ENCODE measurements at regions not wholly inside any gene's neighbourhood (a gene's known extent, or its start where the extent isn't known, plus 50 kb on each side); places are given as distances from the start of the nearest gene placed in this dataset.
"Not testable (repeated sequence)": the region's sequence is repeated elsewhere in the genome, so short reads cannot be mapped to it uniquely, and the experiment has no call there.

DNA sequence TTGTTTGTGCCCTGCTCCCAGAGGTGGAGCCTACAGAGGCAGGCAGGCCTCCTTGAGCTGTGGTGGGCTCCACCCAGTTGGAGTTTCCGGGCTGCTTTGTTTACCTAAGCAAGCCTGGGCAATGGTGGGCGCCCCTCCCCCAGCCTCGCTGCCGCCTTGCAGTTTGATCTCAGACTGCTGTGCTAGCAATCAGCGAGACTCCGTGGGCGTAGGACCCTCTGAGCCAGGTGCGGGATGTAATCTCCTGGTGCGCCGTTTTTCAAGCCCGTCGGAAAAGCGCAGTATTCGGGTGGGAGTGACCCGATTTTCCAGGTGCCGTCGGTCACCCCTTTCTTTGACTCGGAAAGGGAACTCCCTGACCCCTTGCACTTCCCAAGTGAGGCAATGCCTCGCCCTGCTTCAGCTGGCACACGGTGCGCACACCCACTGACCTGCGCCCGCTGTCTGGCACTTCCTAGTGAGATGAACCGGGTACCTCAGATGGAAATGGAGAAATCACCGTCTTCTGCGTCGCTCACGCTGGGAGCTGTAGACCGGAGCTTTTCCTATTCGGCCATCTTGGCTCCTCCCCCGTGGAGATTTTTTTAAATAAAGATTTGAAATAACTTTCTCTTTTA is 189.2 kb upstream of the WSB1 start:
- DNase-seq, result not testable (repeated sequence)

DNA sequence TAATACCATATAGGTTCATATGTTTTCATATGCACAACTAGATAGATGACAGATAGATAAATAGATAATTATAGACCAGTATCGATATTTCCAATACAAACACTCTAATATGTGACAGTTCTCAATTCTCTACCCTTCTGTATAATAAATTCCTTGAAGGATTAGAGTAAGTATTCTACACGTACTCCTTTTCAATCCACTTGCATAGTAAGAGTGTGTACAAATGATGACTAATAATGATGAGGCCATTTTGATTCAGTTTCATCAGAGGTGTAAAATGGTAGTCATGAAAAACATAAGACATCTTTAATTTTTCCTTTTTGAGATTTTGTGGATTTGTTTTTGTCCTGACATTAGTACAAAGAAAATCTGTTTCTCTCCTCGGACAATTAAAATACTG is 188.3 kb upstream of the WSB1 start:
- no peak for DNase-seq

DNA sequence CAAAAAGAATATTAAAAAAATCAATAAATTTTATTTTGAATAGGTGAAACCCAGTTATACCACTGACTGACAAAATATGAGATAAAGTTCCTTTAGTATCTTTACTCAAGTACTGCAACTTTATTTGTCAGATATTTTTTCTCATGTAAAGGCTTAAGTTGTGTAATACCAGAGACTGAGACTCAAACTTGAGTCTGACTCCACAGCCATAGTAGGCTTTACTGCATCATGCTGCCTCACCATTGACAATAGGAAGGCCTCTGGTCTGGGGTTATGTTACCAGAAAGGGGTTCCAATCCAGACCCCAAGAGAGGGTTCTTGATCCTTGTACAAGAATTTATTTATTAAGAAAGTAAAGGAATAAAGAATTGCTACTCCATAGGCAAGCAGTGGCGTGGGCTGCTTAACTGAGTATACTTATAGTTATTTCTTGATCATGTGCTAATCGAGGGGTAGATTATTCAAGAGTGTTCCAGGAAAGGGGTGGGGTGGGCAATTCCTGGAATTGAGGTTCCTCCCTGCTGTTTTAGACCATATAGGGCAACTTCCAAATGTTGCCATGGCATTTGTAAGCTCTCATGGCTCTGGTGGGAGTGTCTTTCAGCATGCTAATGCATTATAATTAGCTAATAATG is 187.4 kb upstream of the WSB1 start:
- DNase-seq, result no peak

DNA sequence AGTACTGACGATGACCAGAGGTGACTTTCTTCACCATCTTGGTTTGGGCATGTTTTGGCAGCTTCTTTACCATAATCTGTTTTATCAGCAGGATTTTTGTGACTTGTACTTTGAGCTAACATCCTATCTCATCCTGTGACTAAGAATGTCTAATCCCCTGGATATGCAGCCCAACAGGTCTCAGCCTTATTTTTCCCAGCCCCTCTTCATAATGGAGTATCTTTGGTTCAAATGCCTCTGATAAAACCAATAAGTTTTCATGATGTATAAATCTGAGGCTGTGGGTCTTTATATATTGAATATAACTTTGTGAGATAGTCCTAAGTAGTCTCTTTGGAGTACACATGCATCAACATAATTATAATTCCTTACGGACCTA is 186.9 kb upstream of the WSB1 start:
- no peak for DNase-seq

DNA sequence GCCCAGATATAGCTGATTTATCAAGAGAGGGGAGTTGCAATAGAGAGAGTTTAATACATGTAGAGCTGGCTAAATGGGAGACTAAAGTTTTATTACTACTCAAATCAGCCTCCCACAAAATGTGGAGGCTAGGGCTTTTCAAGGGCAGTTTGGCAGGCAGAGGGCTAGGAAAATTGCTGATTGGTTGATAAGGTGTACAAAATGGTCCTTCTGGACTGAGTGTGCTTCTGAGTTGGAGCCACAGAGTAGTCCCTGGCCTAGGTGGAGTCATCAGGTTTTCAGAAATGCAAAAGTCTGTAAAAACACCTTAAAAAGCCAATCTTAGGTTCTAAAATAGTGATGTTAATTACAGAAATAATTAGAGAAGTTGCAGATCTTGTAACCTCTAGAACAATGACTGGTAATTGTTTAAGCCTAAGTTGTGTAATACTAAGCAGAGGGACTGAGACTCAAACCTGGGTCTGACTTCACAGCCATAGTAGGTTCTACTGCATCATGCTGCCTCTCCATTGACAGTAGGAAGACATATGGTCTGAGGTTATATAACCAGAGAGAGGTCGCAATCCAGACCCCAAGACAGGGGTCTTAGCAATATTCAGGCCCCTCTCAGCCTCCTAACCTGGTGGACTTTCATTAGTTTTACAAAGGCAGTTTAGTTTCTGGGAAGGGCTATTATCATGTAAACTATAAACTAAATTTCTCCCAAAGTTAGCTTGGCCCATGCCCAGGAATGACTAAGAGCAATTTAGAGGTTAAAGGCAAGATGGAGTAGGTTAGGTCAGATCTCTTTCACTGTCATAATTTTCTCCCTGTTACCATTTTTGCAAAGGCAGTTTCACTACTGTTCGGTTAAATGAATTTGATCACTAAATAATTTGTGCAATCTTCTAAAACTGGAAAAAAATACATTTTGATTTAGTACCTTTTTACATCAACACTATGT is 186.3 kb upstream of the WSB1 start:
- not testable (repeated sequence) for DNase-seq

DNA sequence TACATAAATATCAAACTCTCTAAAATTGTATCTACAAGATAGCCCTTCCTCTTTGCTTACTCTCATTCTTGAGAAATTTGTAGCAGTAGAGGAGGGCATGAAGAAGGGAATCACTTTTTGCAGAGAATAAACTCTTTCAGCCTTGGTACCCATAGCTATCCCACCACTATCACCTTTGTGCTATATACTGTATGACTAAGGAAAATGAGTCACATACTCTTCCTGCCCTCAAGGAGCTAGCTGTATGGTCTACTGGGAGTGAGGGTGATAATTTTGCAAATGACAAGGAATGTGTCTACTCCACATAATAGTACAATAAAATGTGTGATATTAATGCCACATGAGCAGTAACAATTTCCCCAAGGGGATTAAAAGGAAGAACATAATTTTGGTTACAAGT is 184.6 kb upstream of the WSB1 start:
- DNase-seq, result no peak

DNA sequence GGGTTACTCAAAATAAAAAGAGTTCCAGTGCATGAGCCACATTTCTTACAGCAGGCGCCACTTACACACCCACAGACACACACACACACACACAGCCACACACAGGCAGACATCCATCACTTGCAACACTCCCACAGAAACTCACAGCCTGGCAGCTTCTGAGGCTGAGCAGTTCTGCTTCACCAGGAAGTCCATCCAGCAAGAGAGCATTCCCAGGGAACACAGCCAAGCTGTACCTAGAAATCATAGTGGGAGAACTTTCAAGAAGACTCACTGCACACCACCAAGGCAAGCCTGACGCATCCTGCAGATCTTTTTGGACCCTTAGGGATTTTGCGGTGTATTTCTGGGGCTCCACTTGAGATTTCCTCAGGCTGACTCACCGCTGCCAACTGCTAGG is 140.9 kb upstream of the WSB1 start:
- no peak for DNase-seq

DNA sequence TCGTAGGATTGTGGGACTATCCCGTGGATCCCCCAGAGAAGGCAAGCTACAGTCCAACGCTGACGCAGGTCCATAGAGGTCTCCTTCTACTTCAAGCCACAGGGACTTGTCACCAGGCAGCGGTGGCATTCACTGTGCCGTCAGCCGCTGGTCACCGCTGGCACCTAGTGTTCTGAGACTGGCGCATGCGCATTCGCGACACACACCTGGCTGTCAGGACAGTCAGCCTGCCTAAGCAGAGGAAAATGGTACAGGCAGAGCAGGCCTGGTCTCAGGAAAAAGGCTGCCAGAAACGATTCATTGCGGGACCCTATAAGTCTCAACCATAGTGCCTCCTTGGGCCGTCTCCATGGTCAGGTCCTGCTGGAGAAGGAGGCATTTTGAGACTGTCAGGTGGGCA is 138.0 kb upstream of the WSB1 start:
- no peak for DNase-seq

DNA sequence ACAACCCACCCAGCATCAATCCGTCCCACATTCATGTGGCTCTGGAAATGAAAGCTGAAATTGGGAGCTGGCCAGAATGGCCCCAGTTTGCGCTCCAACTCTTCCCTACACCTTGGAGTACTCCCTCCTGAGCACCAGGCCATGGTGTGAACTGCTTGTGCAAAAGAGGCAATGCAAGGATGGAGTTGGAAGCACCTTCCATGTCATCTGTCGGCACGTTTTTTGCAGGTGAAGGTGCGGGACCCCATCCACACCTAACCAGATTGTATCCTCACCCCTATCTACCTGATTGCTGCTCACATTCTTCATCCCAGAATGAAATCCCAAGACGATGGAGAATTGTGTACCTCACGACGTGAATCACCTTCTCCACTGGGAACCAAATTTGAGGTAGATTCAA is 136.6 kb upstream of the WSB1 start:
- DNase-seq, result no peak

DNA sequence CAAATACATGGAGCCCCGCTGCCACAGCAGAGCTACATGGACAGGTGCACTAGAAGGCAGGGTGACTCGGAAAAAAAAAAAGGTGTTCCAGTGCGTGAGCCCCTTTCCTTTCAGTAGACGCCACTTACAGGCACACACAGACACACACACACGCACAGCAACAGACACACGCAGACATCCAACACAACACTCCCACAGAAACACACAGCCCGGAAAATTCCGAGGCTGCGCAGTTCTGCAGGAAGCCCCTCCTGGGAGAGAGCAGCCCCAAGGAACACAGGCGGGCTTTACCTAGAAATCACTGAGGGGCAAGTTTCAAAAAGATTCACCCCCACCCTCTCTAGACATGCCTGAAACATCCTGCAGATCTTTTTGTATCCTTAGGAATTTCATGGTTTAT is 136.0 kb upstream of the WSB1 start:
- DNase-seq, result no peak

DNA sequence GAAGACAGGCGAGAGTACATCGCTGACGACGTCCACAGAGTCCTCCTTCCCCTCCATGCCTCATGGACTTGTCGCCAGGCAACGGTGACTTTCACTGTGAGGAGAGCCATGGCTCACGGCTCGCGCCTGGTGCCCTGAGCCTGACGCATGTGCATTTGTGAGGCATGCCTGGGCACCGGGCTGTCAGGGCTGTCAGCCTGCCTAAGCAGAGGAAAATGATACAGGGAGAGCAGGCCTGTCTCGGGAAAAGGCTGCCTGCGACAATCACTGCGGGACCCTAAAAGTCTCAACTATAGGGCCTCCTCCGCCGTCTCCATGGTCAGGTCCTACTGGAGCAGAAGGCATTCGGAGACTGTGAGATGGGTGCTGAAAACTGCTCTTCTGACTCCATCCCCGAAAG is 135.5 kb upstream of the WSB1 start:
- DNase-seq, result no peak

DNA sequence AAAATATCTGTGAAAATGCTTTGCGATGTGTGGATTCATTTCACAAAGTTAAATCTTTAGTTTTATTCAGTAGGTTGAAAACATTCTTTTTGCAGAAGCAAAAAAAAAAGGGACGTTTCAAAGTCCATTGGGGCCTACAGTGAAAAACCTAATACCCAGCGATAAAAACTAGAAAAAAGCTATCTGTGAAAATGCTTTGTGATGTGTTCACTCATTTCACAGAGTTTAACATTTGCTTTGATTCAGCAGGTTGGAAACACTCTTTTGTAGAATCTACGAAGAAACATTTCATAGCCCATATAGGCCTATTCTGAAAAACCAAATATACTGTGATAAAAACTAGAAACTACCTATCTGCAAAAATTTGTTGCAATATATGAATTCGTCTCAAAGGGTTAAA is 113.6 kb upstream of the WSB1 start:
- DNase-seq, result no peak

DNA sequence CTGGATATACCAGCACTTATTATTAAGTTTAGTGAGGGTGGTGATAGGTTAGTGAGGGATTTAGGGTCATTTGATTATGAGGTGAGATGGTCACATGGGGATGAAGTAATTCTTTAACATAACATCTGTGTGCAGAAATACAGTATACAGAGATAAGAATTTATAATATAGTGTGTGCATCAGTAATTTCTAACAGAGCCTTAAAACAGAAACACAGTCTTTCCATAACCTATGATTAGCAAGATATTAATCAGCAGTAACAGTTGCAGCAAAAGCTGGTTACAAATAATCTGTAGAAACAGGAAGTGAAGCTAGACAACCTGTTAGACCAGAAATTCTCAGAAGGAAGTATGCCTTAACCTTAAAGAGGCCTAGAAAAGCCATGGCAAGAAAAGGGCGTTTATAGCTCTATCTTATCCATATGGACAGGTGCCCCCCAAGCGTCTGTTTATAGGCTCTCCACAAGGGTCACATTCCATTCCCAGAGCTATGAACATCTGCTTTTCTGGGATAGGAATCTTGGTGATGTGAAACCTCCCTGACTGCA is 112.5 kb upstream of the WSB1 start:
- not testable (repeated sequence) for DNase-seq

DNA sequence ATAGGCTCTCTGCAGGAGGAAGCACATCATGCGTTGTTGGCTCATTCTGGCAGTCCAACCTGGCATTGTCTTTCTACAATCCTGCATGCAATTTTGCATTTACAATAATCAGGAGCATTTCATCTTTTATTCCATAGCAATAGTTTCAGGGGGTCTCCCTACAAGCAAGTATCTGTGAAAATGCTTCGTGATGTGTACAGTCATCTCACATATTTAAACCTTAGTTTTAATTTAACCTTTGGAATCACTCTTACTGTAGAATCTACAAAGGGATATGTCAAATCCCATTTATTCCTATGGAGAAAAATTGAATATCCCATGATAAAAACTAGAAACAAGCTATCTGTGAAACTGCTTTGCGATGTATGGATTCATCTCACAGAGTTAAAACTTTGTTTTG is 112.0 kb upstream of the WSB1 start:
- DNase-seq, result no peak

DNA sequence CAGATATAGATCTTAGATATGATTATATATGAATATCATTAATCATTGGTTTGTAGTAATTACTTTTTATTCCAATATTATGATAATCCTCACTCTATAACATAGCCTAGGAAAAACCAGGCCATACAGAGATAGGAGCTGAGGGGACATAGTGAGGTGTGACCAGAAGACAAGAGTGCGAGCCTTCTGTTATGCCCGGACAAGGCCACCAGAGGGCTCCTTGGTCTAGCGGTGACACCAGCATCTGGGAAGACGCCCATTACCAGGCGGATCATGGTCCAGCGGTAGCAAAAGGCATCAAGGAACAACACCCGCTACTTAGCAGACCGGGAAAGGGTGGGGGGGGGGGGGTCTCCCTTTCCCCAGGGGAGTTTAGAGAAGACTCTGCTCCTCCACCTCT is 96.4 kb upstream of the WSB1 start:
- DNase-seq, result peak in 1 of 2 donors; percentile 21

DNA sequence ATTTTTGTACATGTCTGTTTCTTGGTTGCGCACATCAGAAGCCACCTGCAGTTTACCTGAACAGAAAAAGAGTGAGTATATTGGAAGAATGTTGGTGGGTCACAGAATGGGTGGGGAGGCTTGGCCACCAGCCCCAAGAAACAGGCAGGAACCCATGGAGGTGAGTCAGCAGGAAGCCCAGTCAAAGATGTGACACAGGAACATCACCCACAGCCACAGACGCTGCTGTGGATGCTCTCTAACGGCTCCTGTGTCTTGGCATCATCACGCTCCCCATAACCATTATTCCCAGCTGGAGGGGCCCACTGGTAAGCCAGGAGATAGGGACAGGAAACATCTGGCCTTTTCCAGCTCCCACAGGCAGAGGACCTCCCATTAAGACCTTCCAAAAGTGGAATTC is 94.0 kb upstream of the WSB1 start:
- no peak for DNase-seq

DNA sequence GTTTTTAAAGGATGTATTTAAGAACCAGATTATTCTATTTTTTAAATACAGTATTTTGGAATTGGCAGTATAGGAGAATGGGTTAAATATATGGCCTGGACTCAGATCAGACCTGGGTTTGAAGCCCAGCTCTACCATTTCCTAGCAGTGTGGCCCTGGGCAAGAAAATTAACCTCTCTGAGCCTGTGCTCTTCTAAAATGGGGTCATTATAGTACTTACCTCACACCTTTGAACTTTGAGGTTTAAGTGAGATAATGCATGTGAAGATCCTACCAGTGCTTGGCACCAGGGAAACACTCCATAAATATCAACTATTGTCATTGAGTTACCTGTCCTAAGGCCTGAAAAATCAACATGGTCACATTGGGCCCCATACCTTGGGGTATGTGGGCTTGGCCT is 93.4 kb upstream of the WSB1 start:
- DNase-seq, result no peak

DNA sequence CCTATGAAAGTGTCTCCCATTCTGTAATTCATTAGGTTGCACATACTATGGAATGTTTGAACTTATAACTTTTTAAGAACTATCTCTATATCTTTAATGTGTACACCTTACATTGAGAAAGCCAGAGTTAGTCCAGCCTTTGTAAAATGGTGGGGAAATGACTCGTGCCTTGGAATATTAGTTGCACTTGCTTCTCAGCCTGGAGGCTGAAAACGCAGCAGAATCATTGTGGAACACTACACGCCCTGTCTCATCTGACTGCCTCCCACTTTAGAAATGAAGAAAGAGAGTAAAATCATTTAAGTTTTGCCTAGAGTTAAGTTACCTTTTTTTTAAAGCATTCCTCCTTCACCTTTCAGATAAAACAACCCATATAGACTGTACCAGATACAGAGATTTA is 90.7 kb upstream of the WSB1 start:
- no peak for DNase-seq

DNA sequence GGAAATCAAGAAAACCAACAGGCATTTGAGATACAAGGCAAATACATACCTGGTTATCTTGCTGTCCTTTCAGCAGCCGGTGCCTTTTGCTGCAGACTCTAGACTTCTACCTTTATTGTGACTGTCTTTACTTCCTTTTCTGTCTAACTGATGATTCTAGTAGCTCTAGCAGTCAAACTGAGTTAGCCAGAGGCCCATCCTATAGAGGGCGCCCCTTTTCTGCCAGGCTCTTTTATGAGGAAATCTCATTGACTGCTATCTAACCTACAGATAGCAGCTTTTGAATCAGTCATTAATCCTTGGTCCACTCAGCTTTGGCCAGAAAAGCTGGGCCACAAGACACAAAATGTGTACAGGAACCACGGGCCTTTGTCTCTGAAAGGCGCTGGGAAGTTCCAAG is 87.5 kb upstream of the WSB1 start:
- no peak for DNase-seq

DNA sequence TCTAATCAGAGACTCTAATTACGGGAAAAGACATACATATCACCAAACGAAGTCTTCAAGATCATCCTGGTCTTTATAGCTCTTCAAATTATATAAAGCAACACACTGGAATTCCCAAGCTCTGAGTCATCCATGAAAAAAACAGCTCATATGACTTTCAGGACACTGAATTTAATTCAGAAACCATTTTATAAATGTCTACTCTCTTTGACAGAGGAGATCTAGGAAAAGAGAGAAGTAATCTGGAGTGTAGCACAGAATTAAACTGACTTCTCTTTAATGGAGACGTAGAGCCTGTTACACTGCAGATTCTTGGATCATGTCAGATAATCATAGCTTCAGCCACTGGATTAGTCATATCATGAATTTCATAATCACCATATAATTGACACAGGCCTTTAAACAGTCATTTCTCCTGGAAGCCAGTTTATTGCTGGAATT is 86.8 kb upstream of the WSB1 start:
- DNase-seq, result no peak

DNA sequence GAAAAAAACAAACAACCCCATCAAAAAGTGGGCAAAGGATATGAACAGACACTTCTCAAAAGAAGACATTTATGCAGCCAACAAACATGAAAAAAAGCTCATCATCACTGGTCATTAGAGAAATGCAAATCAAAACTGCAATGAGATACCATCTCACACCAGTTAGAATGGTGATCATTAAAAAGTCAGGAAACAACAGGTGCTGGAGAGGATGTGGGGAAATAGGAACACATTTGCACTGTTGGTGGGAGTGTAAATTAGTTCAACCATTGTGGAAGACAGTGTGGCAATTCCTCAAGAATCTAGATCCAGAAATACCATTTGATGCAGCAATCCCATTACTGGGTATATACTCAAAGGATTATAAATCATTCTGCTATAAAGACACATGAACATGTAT is 85.5 kb upstream of the WSB1 start:
- not testable (repeated sequence) for DNase-seq

DNA sequence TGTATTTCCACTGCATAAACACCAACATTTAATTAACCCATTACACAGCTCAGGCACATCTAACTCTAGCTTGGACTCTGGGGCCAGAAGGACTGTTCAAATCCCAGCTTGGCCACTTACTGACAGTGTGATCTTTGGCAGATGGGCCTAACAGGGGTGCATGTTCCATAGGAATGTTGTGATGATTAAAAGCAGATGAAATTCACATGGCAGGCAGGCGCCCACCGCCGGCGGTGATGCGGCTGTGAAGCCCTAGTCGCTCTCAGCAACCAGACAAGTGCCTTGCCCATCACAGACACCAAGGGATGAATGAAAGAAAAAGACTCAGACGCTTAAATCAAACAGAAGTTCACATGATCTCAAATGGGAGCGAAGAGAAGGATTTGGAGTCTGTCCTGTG is 84.6 kb upstream of the WSB1 start:
- no peak for DNase-seq

DNA sequence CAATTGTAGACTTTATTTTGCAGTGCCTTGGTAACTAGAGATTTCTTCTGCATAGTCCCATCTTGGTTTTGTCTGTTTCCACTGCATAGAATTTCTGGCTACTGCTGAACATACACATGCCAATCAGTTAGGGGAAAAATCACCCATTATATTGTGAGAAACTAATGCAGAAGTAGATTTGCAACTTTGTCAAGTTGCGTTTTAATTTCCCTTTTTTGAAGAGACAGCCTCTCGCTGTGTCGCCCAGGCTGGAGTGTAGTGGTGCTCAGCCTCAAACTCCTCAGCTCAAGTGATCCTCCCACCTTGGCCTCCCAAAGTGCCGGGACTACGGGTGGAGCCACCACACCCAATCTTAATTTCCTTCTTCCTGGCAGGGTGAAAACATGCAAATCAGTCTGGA is 83.1 kb upstream of the WSB1 start:
- DNase-seq, result not testable (repeated sequence)

DNA sequence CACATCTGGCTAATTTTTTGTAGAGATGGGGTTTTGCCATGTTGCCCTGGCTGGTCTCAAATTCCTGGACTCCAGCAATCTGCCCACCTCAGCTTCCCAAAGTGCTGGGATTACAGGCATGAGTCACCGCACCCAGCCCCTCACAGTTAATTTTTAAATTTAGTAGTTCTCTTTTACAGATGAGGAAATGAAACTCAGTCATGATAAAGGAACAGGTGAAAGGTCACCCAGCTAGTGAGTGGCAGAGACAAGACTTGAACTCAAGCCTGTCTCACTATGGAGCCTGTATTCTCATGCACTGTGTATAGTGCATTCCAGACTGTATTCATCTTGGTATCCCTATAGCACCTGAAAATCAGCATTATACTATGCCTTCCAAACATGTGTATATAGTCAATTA is 77.1 kb upstream of the WSB1 start:
- DNase-seq, result no peak
